Natural killer cell (primary cell): ENCODE measurements at regions not wholly inside any gene's neighbourhood (a gene's known extent, or its start where the extent isn't known, plus 50 kb on each side); places are given as distances from the start of the nearest gene placed in this dataset.

Experiments used
- ATAC-seq, 3 donors: fragments of 150-1000 bp in 2 of 3; fragments of 200-7000 bp in 1 of 3; cut with Tn5 transposase; 1 replicate in 1 of 3; 2 replicates in 2 of 3; pipeline ENCODE4 v1.10.0; 2021; ENCODE audit warnings: mild to moderate bottlenecking in 2 of 3, moderate library complexity in 2 of 3
- DNase-seq, 2 donors: peaks; one replicate each; pipeline versions ENCODE4 v3.0.0 to v3.0.0-alpha.2; 2013 to 2021; ENCODE audit warnings: mixed read lengths in 1 of 2
- H3K27ac ChIP-seq: one replicate; pipeline ENCODE4 v1.5.1; 2013; ENCODE audit warnings: mild to moderate bottlenecking, low read length
- H3K27me3 ChIP-seq: one replicate; pipeline ENCODE4 v1.6.1; 2013; ENCODE audit warnings: low read length; ENCODE audit not compliant: control insufficient read depth, insufficient read depth
- H3K36me3 ChIP-seq: one replicate; pipeline ENCODE4 v1.6.1; 2013; ENCODE audit warnings: low read length; ENCODE audit not compliant: control insufficient read depth, insufficient read depth
- H3K4me1 ChIP-seq: one replicate; pipeline ENCODE4 v1.6.1; 2013; ENCODE audit warnings: low read length; ENCODE audit not compliant: control insufficient read depth, insufficient read depth
- H3K4me3 ChIP-seq: one replicate; pipeline ENCODE4 v1.5.1; 2013; ENCODE audit warnings: low read length
- H3K9me3 ChIP-seq: one replicate; pipeline ENCODE4 v1.6.1; 2013; ENCODE audit warnings: low read length; ENCODE audit not compliant: control insufficient read depth, insufficient read depth
- H3K27ac Mint-ChIP-seq, 2 donors: one replicate each; pipeline ENCODE4 v1.8.0; 2022; ENCODE audit warnings: mild to moderate bottlenecking in 2 of 2, mixed read lengths in 2 of 2, moderate library complexity in 1 of 2
- H3K27me3 Mint-ChIP-seq, 2 donors: one replicate each; pipeline ENCODE4 v1.8.0; 2022; ENCODE audit warnings: low read depth in 2 of 2, mixed read lengths in 2 of 2
- H3K36me3 Mint-ChIP-seq: one replicate; pipeline ENCODE4 v1.8.0; 2022; ENCODE audit warnings: mixed read lengths
- H3K4me1 Mint-ChIP-seq, 2 donors: one replicate each; pipeline ENCODE4 v1.8.0; 2022; ENCODE audit warnings: mixed read lengths in 2 of 2
- H3K4me3 Mint-ChIP-seq: one replicate; pipeline ENCODE4 v1.8.0; 2022; ENCODE audit warnings: mild to moderate bottlenecking, moderate library complexity, mixed read lengths
- H3K9me3 Mint-ChIP-seq, 2 donors: one replicate each; pipeline ENCODE4 v1.8.0; 2022; ENCODE audit warnings: mixed read lengths in 2 of 2
- WGBS: methylation state at CpG from one replicate; pipeline ENCODE4 v1.1.7; 2013; ENCODE audit warnings: missing lambda C conversion rate; ENCODE audit not compliant: insufficient coverage; 5-methylcytosine and 5-hydroxymethylcytosine counted together
- intact Hi-C: fragments of 100-400 bp; cut with micrococcal nuclease; formaldehyde crosslinking; loops from one replicate; pipeline ENCODE4 v1.14.2; 2022
- TF ChIP-seq, protein P1 (sequence below): fragments of 200-600 bp; IDR thresholded peaks from one replicate; pipeline ENCODE4 v1.8.0; 2022; ENCODE audit warnings: antibody characterized with exemption

DNA sequence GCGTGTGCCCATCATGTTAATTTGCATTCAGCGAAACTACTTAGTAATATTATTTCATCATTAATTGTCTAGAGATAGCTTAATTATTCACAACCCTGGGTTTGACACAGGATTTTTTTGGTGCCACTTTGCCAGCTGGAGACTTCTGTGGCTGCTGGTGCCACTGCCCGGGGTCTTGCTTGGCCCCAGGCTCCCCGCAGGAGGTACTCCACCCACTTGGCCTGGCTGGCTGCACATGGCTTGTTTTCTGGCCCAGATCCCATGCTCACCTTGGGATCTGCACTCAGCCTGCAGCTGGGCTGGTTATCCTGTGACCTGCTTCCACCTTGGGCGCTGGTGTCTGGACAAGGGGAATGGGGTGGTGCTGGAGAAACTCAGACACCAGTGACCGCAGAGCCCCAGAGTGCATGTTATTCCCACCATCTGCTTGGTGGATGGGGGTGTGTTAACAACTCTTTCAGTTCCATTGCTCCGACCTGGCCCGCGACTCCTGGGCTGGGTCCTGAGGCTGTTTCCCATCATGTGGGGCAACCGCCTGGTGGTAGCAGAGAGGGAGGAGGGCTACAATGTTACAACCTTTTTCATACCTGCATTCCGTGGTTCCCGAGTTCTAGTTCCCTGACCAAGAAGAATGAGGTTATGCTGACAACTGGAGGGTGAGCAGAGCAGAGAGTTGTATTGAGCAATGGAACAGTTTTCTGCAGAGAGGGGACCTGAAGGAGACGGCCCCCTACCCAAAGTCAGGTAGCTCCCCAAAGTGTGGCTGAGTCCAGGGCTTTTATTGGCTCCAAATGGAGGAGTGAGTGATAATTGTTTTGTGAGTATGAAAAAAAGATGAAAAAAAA, 1950.0 kb upstream of the IGFBP7 start:
- H3K4me1 ChIP-seq = no peaks in the 10 kb centered on the region
- H3K36me3 ChIP-seq = no peaks in the 10 kb centered on the region
- DNase-seq (no peak), ATAC-seq (no peak)
- no peak overlapping the region for H3K4me3 Mint-ChIP-seq
- no peak overlapping the region for H3K27ac Mint-ChIP-seq
- intact Hi-C loops = no loop called here
- peaks cover 15 to 18% of the 10 kb centered on the region in 2 donors for H3K9me3 Mint-ChIP-seq
- 87% methylated on average over 11 of the region's 13 CpGs for WGBS
- H3K9me3 ChIP-seq = peaks cover 7% of the 10 kb centered on the region
- TF ChIP-seq, protein P1, sequence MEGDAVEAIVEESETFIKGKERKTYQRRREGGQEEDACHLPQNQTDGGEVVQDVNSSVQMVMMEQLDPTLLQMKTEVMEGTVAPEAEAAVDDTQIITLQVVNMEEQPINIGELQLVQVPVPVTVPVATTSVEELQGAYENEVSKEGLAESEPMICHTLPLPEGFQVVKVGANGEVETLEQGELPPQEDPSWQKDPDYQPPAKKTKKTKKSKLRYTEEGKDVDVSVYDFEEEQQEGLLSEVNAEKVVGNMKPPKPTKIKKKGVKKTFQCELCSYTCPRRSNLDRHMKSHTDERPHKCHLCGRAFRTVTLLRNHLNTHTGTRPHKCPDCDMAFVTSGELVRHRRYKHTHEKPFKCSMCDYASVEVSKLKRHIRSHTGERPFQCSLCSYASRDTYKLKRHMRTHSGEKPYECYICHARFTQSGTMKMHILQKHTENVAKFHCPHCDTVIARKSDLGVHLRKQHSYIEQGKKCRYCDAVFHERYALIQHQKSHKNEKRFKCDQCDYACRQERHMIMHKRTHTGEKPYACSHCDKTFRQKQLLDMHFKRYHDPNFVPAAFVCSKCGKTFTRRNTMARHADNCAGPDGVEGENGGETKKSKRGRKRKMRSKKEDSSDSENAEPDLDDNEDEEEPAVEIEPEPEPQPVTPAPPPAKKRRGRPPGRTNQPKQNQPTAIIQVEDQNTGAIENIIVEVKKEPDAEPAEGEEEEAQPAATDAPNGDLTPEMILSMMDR = no peak
- no peaks in the 10 kb centered on the region for H3K27me3 Mint-ChIP-seq
- no peak overlapping the region for H3K4me3 ChIP-seq
- H3K4me1 Mint-ChIP-seq = no peaks in the 10 kb centered on the region
- no peaks in the 10 kb centered on the region for H3K27me3 ChIP-seq
- H3K36me3 Mint-ChIP-seq = no peaks in the 10 kb centered on the region
- no peak overlapping the region for H3K27ac ChIP-seq

- Mint-ChIP-seq H3K27me3 (no peaks in the 10 kb centered on the region), H3K9me3 (peaks cover 15 to 18% of the 10 kb centered on the region in 2 donors), H3K4me1 (no peaks in the 10 kb centered on the region), H3K4me3 (no peak overlapping the region), H3K27ac (no peak overlapping the region), H3K36me3 (no peaks in the 10 kb centered on the region)
- WGBS = 71% methylated on average over 1 of the region's 2 CpGs
- no peaks in the 10 kb centered on the region for H3K36me3 ChIP-seq
- ATAC-seq (no peak), DNase-seq (no peak)
- no peaks in the 10 kb centered on the region for H3K4me1 ChIP-seq
- H3K27me3 ChIP-seq = no peaks in the 10 kb centered on the region
- H3K9me3 ChIP-seq = peaks cover 7% of the 10 kb centered on the region
- intact Hi-C loops = no loop called here
- TF ChIP-seq, protein P1 = no peak
- H3K4me3 ChIP-seq = no peak overlapping the region
- H3K27ac ChIP-seq = no peak overlapping the region
Observed at GRCh38 chr4:59060895-59061294, 1950.7 kb upstream of the IGFBP7 start.

- TF ChIP-seq, protein P1 = no peak
- no peak overlapping the region for H3K27ac Mint-ChIP-seq
Observed at GRCh38 chr4:59063015-59063720, 1953.0 kb upstream of the IGFBP7 start.

More at GRCh38 chr4:59063015-59063720, 1953.0 kb upstream of the IGFBP7 start:
- Histone ChIP-seq H3K27ac (no peak overlapping the region), H3K4me1 (no peaks in the 10 kb centered on the region), H3K27me3 (no peaks in the 10 kb centered on the region), H3K9me3 (peaks cover 7% of the 10 kb centered on the region), H3K36me3 (no peaks in the 10 kb centered on the region), H3K4me3 (no peak overlapping the region)
- ATAC-seq (no peak), DNase-seq (no peak)
- intact Hi-C loops = no loop called here
- Mint-ChIP-seq H3K4me1 (no peaks in the 10 kb centered on the region), H3K27me3 (no peaks in the 10 kb centered on the region), H3K4me3 (no peak overlapping the region), H3K9me3 (peaks cover 18 to 20% of the 10 kb centered on the region in 2 donors), H3K36me3 (no peaks in the 10 kb centered on the region)
- 83% methylated on average over 2 of the region's 4 CpGs for WGBS
